ENCODE measurements at regions not wholly inside any gene's neighbourhood (a gene's known extent, or its start where the extent isn't known, plus 50 kb on each side); places are given as distances from the start of the nearest gene placed in this dataset.
"Not testable (repeated sequence)": the region's sequence is repeated elsewhere in the genome, so short reads cannot be mapped to it uniquely, and the experiment has no call there.

DNA sequence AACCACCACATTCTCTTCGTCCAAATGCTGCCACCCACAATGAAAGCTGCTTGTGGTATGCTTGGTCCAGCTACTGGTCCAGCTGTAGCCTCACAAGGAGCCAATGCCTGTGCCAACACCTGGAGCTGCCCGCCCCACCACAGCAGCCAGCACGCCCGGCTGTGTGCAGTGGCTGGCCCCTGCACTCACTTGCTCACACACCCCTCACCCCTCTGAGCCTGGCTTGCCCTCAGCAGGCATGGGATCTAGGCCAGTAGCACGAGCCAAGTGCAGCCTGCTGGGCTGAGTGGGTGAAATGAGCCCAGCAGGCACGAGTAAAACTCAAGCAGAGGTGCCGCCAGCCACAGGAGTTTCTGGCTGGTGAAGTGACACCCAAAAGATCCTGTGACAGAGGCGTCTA lies 2096.4 kb upstream of the PCDH20 start:
- H3K27ac Mint-ChIP-seq = no peak overlapping the region
- no peaks in the 10 kb centered on the region for H3K4me1 Mint-ChIP-seq
- DNase-seq (ENCODE audit: low spot score in 2 of 2) (no peak), ATAC-seq (ENCODE audit: low read depth) (no peak)
- H3K36me3 Mint-ChIP-seq = no peaks in the 10 kb centered on the region
- H3K27me3 Mint-ChIP-seq = no peaks in the 10 kb centered on the region
- peaks cover 2% of the 10 kb centered on the region for H3K9me3 Mint-ChIP-seq
- H3K4me3 Mint-ChIP-seq = no peak overlapping the region

- Mint-ChIP-seq H3K27me3 (no peaks in the 10 kb centered on the region), H3K36me3 (peaks cover 2% of the 10 kb centered on the region), H3K9me3 (peaks cover 13% of the 10 kb centered on the region), H3K4me3 (no peak overlapping the region), H3K4me1 (no peaks in the 10 kb centered on the region), H3K27ac (no peak overlapping the region)
- ATAC-seq (ENCODE audit: low read depth) (no peak), DNase-seq (ENCODE audit: low spot score in 2 of 2) (no peak)
These were observed 2086.1 kb upstream of the PCDH20 start for GRCh38 chr13:63501702-63502101.

- ATAC-seq (ENCODE audit: low read depth) (no peak), DNase-seq (ENCODE audit: low spot score in 2 of 2) (no peak)
- no peaks in the 10 kb centered on the region for H3K4me1 Mint-ChIP-seq
- H3K27ac Mint-ChIP-seq = no peak overlapping the region
- H3K4me3 Mint-ChIP-seq = no peak overlapping the region
- H3K27me3 Mint-ChIP-seq = no peaks in the 10 kb centered on the region
- peaks cover 14% of the 10 kb centered on the region for H3K9me3 Mint-ChIP-seq
- peaks cover 2% of the 10 kb centered on the region for H3K36me3 Mint-ChIP-seq
These were observed 2082.0 kb upstream of the PCDH20 start for GRCh38 chr13:63497601-63498000.

DNA sequence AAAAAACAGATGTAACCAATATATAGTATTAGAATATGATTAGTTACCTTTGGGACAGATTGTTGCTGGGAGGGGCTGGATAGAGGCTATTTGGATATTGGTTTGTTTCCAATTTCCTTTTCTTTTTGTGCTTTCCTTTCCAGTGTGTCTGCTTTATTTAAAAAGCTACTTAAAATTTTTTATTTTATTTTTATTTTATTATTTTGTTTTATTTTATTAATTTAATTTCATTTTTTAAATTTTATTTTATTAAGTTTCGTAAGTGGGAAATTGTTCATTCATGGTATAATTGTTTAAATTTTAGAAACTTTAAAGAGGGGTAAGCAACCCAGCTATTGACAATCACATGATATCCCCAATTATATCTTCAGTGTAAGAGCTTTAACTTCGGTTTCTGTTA lies 2077.0 kb upstream of the PCDH20 start:
- Mint-ChIP-seq H3K4me1 (no peaks in the 10 kb centered on the region), H3K27ac (no peak overlapping the region), H3K36me3 (no peaks in the 10 kb centered on the region)

GRCh38 chr13:63490149-63490548 lies 2074.5 kb upstream of the PCDH20 start:
- no peak for ATAC-seq (ENCODE audit: low read depth)
- Mint-ChIP-seq H3K4me3 (no peak overlapping the region), H3K27me3 (no peaks in the 10 kb centered on the region), H3K36me3 (no peaks in the 10 kb centered on the region), H3K27ac (no peak overlapping the region), H3K4me1 (no peaks in the 10 kb centered on the region), H3K9me3 (peaks cover 2% of the 10 kb centered on the region)
- DNase-seq (ENCODE audit: low spot score in 2 of 2) = no peak

More for the DNA sequence above, 2077.0 kb upstream of the PCDH20 start:
- H3K27me3 Mint-ChIP-seq = no peaks in the 10 kb centered on the region
- ATAC-seq (ENCODE audit: low read depth) (no peak), DNase-seq (ENCODE audit: low spot score in 2 of 2) (no peak)
- peaks cover 2% of the 10 kb centered on the region for H3K9me3 Mint-ChIP-seq
- H3K4me3 Mint-ChIP-seq = no peak overlapping the region

DNA sequence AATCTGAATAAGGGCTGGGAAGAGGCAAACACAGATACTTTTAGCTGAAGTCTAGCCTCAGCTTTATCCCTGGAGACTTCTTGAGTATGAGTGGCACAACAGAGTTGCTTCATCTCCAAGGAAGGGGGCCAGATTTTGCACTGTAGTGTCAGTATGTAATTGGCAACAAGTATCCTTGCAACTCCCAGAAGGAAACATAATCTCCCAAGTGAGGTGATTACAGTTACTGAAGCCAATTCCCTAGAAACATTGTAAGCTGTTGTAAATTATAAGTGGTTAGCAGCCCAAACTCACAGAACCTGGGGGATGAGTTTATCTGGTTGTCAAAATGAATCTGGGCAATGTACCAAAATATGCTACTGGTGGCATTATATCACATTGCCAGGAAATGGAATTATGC lies 2065.7 kb upstream of the PCDH20 start:
- Mint-ChIP-seq H3K36me3 (no peaks in the 10 kb centered on the region), H3K27ac (no peak overlapping the region), H3K27me3 (no peaks in the 10 kb centered on the region)

GRCh38 chr13:63472711-63473110 lies 2057.1 kb upstream of the PCDH20 start:
- DNase-seq (ENCODE audit: low spot score in 2 of 2) (no peak), ATAC-seq (ENCODE audit: low read depth) (no peak)
- no peaks in the 10 kb centered on the region for H3K27me3 Mint-ChIP-seq
- H3K36me3 Mint-ChIP-seq = no peaks in the 10 kb centered on the region
- no peak overlapping the region for H3K27ac Mint-ChIP-seq
- H3K4me1 Mint-ChIP-seq = no peaks in the 10 kb centered on the region
- no peak overlapping the region for H3K4me3 Mint-ChIP-seq
- H3K9me3 Mint-ChIP-seq = peaks cover 8% of the 10 kb centered on the region

More for the DNA sequence above, 2065.7 kb upstream of the PCDH20 start:
- Mint-ChIP-seq H3K9me3 (peaks cover 1% of the 10 kb centered on the region), H3K4me1 (no peaks in the 10 kb centered on the region), H3K4me3 (no peak overlapping the region)
- DNase-seq (ENCODE audit: low spot score in 2 of 2) (no peak), ATAC-seq (ENCODE audit: low read depth) (no peak)

- H3K27me3 Mint-ChIP-seq = no peaks in the 10 kb centered on the region
- H3K36me3 Mint-ChIP-seq = no peaks in the 10 kb centered on the region
- H3K27ac Mint-ChIP-seq = no peak overlapping the region
- DNase-seq (ENCODE audit: low spot score in 2 of 2) (no peak), ATAC-seq (ENCODE audit: low read depth) (no peak)
- peaks cover 4% of the 10 kb centered on the region for H3K9me3 Mint-ChIP-seq
- H3K4me3 Mint-ChIP-seq = no peak overlapping the region
- H3K4me1 Mint-ChIP-seq = no peaks in the 10 kb centered on the region
These were observed 2048.3 kb upstream of the PCDH20 start for GRCh38 chr13:63463782-63464610.

GRCh38 chr13:63460462-63461090 lies 2044.9 kb upstream of the PCDH20 start:
- Mint-ChIP-seq H3K27me3 (no peaks in the 10 kb centered on the region), H3K36me3 (no peaks in the 10 kb centered on the region), H3K27ac (no peak overlapping the region), H3K4me3 (no peak overlapping the region), H3K4me1 (no peaks in the 10 kb centered on the region), H3K9me3 (peaks cover 1% of the 10 kb centered on the region)
- DNase-seq (ENCODE audit: low spot score in 2 of 2) (no peak), ATAC-seq (ENCODE audit: low read depth) (no peak)

DNA sequence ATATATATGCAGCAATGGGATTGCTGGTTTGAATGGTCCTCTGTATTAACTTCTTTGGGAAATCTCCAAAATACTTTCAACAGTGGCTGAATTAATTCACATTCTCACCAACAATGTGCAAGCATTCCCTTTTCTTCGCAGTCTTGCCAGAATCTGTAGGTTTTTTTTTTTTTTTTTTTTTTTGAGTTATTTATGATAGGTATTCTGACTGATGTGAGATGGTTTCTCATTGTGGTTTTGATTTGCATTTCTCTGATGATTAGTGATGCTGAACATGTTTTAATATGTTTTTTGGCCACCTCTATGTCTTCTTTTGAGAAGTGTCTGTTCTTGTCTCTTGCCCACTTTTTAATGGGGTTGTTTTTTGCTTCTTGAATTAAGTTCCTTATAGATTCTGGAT lies 2041.5 kb upstream of the PCDH20 start:
- Mint-ChIP-seq H3K27ac (no peak overlapping the region), H3K27me3 (no peaks in the 10 kb centered on the region), H3K36me3 (no peaks in the 10 kb centered on the region), H3K4me1 (no peaks in the 10 kb centered on the region), H3K4me3 (no peak overlapping the region), H3K9me3 (peaks cover 3% of the 10 kb centered on the region)
- DNase-seq (ENCODE audit: low spot score in 2 of 2) (no peak), ATAC-seq (ENCODE audit: low read depth) (no peak)

- peaks cover 3% of the 10 kb centered on the region for H3K9me3 Mint-ChIP-seq
- no peak overlapping the region for H3K27ac Mint-ChIP-seq
- no peaks in the 10 kb centered on the region for H3K27me3 Mint-ChIP-seq
These were observed 2040.3 kb upstream of the PCDH20 start for GRCh38 chr13:63455938-63456337.

DNA sequence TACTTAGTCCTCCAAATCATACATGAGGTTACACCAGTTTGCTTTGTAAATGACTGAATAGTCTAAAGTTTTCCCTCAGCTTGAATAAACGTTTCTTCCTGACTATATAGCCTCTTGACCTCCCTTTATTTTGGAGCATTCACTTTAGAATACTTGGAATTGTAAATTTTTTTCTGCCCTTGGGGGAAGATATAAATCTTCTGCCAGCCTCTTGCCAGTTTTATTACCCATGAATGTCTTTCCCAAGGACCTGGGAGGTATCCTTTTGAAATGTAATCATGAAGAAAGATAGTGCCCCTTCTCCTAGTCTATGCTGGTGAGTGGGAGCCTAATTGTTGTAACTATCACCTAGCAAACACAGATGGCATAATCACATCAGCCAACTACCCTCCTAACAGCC lies 2033.9 kb upstream of the PCDH20 start:
- no peak overlapping the region for H3K4me3 Mint-ChIP-seq
- no peaks in the 10 kb centered on the region for H3K4me1 Mint-ChIP-seq
- no peak for ATAC-seq (ENCODE audit: low read depth)
- H3K9me3 Mint-ChIP-seq = no peaks in the 10 kb centered on the region
- H3K27ac Mint-ChIP-seq = no peak overlapping the region
- H3K27me3 Mint-ChIP-seq = no peaks in the 10 kb centered on the region
- no peak for DNase-seq (ENCODE audit: low spot score in 2 of 2)
- H3K36me3 Mint-ChIP-seq = no peaks in the 10 kb centered on the region

More at GRCh38 chr13:63455938-63456337, 2040.3 kb upstream of the PCDH20 start:
- Mint-ChIP-seq H3K36me3 (no peaks in the 10 kb centered on the region), H3K4me3 (no peak overlapping the region), H3K4me1 (no peaks in the 10 kb centered on the region)
- ATAC-seq (ENCODE audit: low read depth) (no peak), DNase-seq (ENCODE audit: low spot score in 2 of 2) (no peak)

GRCh38 chr13:63448692-63449091 lies 2033.0 kb upstream of the PCDH20 start:
- ATAC-seq (ENCODE audit: low read depth) (no peak), DNase-seq (ENCODE audit: low spot score in 2 of 2) (no peak)
- Mint-ChIP-seq H3K27me3 (no peaks in the 10 kb centered on the region), H3K36me3 (no peaks in the 10 kb centered on the region), H3K27ac (no peak overlapping the region), H3K4me3 (no peak overlapping the region), H3K4me1 (no peaks in the 10 kb centered on the region), H3K9me3 (no peaks in the 10 kb centered on the region)

- Mint-ChIP-seq H3K4me1 (no peaks in the 10 kb centered on the region), H3K36me3 (no peaks in the 10 kb centered on the region), H3K4me3 (no peak overlapping the region), H3K27me3 (no peaks in the 10 kb centered on the region), H3K9me3 (no peaks in the 10 kb centered on the region), H3K27ac (no peak overlapping the region)
- no peak for DNase-seq (ENCODE audit: low spot score in 2 of 2)
- ATAC-seq (ENCODE audit: low read depth) = no peak
These were observed 2030.7 kb upstream of the PCDH20 start for GRCh38 chr13:63446329-63446728.

DNA sequence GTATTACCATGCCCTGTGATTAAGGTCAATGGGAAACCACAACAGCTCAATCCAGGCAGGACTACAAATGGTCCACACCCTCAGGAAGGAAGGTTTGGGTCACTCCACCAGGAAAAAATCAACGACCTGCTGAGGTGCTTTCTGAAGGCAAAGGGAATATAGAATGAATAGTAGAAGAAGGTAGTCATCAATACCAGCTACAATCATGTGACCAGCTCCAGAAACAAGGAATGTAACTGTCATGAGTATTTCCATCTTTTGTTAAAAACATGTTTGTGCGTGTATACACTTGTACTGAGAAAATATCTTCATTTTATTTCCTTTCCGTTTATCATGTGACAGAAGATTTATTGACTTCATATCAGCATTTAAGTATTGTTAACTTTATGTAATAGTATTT lies 2028.6 kb upstream of the PCDH20 start:
- H3K4me3 Mint-ChIP-seq; H3K9me3 Mint-ChIP-seq; ATAC-seq (ENCODE audit: low read depth); DNase-seq (ENCODE audit: low spot score in 2 of 2); H3K4me1 Mint-ChIP-seq; H3K27me3 Mint-ChIP-seq; H3K36me3 Mint-ChIP-seq; H3K27ac Mint-ChIP-seq: not testable (repeated sequence)

Data from memory B cell (primary cell).